IPS DF 19.7 (cell line): ENCODE measurements at regions not wholly inside any gene's neighbourhood (a gene's known extent, or its start where the extent isn't known, plus 50 kb on each side); places are given as distances from the start of the nearest gene placed in this dataset.

Experiments used
- DNase-seq: peaks from one replicate; pipeline ENCODE4 v3.0.0-alpha.2; 2013; ENCODE audit warnings: low read depth, low spot score

- no peak for DNase-seq
Measured at GRCh38 chr2:122164964-122165363, 409.5 kb downstream of the TSN start.

GRCh38 chr2:122166820-122167219 is 411.4 kb downstream of the TSN start:
- DNase-seq = no peak

GRCh38 chr2:122167515-122167914 is 412.1 kb downstream of the TSN start:
- no peak for DNase-seq

GRCh38 chr2:122168799-122169198 is 413.3 kb downstream of the TSN start:
- DNase-seq = peak; percentile 25

GRCh38 chr2:122172812-122173211 is 417.4 kb downstream of the TSN start:
- DNase-seq = no peak

- DNase-seq = no peak
Measured at GRCh38 chr2:122174061-122174460, 418.6 kb downstream of the TSN start.

- no peak for DNase-seq
Measured at GRCh38 chr2:122179492-122180165, 424.2 kb downstream of the TSN start.

GRCh38 chr2:122180972-122181371 is 425.5 kb downstream of the TSN start:
- DNase-seq = no peak

GRCh38 chr2:122182616-122183355 is 427.3 kb downstream of the TSN start:
- no peak for DNase-seq

- no peak for DNase-seq
Measured at GRCh38 chr2:122183890-122184289, 428.4 kb downstream of the TSN start.

GRCh38 chr2:122186761-122187222 is 431.3 kb downstream of the TSN start:
- DNase-seq = no peak

GRCh38 chr2:122191331-122191730 is 435.9 kb downstream of the TSN start:
- DNase-seq = peak; percentile 15

GRCh38 chr2:122193622-122194021 is 438.2 kb downstream of the TSN start:
- DNase-seq = no peak

- no peak for DNase-seq
Measured at GRCh38 chr2:122194546-122194945, 439.1 kb downstream of the TSN start.

- no peak for DNase-seq
Measured at GRCh38 chr2:122203523-122203922, 448.1 kb downstream of the TSN start.

- no peak for DNase-seq
Measured at GRCh38 chr2:122205641-122206040, 450.2 kb downstream of the TSN start.

GRCh38 chr2:122206101-122206500 is 450.6 kb downstream of the TSN start:
- no peak for DNase-seq

- DNase-seq = no peak
Measured at GRCh38 chr2:122209377-122209776, 453.9 kb downstream of the TSN start.

- DNase-seq = no peak
Measured at GRCh38 chr2:122210065-122210464, 454.6 kb downstream of the TSN start.

GRCh38 chr2:122210898-122211856 is 455.7 kb downstream of the TSN start:
- no peak for DNase-seq

- no peak for DNase-seq
Measured at GRCh38 chr2:122213312-122213711, 457.9 kb downstream of the TSN start.

GRCh38 chr2:122216071-122216470 is 460.6 kb downstream of the TSN start:
- no peak for DNase-seq
